ENCODE measurements at regions not wholly inside any gene's neighbourhood (a gene's known extent, or its start where the extent isn't known, plus 50 kb on each side); places are given as distances from the start of the nearest gene placed in this dataset.

DNA sequence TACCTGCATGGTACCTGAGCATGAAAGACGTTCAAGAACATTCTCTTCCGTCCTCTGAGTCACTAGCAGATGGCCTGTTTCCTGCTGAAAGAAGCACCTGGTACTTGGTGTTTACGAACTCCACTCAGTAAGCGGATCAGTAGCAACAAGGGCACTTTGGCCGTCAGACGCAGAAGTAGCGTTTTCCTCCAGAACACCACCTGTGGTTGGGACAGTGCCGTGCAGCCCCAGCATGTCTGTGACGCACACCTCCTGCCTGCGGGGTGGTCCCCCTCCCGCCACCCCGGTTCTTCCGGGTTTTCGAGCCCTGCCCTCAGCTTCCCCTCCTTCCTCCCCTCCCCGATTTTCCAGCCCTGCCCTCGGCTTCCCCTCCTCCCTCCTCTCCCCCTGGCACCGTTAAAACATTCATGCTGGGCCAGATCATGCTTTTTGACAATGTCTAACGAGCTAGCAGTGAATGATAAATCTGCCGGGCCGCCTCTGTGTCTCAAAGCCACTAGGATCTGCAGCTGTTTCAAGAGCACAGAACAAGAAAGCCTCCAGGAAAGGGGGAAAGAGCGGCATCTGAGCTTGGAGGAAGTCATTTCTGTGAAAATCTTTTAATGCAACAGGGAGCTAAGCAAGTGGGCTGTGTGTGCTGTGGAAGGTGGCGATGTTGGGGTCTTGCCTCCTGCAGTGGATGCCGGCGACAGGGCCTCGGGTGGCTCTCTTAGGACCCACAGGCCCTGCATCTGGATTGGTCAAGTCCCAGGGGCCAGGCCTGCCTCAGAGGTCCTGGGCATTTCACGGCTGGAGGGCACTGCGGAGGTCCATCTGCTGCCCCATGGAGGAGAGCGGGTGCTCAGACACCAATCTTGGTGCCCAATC, 207.9 kb downstream of the ERMARD start:
- no peak for TF ChIP-seq POLR2A (IDR thresholded peaks at IDR 0.05)
- TF ChIP-seq, protein P1, sequence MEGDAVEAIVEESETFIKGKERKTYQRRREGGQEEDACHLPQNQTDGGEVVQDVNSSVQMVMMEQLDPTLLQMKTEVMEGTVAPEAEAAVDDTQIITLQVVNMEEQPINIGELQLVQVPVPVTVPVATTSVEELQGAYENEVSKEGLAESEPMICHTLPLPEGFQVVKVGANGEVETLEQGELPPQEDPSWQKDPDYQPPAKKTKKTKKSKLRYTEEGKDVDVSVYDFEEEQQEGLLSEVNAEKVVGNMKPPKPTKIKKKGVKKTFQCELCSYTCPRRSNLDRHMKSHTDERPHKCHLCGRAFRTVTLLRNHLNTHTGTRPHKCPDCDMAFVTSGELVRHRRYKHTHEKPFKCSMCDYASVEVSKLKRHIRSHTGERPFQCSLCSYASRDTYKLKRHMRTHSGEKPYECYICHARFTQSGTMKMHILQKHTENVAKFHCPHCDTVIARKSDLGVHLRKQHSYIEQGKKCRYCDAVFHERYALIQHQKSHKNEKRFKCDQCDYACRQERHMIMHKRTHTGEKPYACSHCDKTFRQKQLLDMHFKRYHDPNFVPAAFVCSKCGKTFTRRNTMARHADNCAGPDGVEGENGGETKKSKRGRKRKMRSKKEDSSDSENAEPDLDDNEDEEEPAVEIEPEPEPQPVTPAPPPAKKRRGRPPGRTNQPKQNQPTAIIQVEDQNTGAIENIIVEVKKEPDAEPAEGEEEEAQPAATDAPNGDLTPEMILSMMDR (IDR thresholded peaks at IDR 0.05), result peak in 1 of 12 donors; percentile 6
